ENCODE measurements at regions not wholly inside any gene's neighbourhood (a gene's known extent, or its start where the extent isn't known, plus 50 kb on each side); places are given as distances from the start of the nearest gene placed in this dataset.

DNA sequence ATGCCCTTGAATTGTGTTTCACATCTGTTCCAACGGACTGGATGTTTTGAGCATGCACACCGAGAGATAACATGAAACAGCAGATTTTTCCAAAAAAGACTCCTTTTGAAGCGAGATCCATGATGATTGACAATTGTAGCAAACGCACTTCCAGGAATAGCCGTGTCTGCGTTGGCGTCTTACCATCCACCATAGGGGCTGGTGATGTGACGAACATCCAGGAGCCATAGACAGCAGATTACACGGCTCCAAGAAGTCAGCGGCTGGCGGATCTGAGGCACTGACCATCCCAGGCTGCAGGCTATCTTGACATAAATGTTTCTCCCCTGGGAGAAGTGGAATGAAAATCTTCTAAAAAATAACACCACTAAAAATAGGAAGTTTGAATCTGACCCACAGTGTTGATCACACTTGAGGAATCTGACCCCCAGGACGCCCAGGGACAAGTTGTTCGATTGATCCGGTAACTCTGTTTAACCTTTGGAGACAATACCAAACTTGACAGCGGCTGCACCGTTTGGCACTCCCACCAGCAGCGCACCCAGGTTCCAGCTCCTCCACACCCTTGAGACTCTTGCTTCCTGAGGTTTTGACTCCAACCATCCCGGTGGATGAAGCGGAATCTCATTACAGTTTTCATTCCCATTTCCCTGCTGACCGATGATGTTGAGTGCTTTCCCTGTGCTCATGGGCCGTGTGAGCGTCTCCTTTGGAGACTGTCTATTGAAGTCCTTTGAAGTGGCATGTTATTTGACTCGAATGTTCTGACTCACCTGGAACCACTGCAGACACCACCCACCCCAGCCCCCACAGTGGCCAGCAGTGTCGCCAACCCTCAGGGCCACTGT is 140.0 kb upstream of the GPC1 start:
- DNase-seq (ENCODE audit: extremely low read depth in 1 of 2, low read depth in 1 of 2), result no peak

GRCh38 chr2:240296104-240296406 is 139.4 kb upstream of the GPC1 start:
- DNase-seq (ENCODE audit: extremely low read depth in 1 of 2, low read depth in 1 of 2), result no peak

- DNase-seq (ENCODE audit: extremely low read depth in 1 of 2, low read depth in 1 of 2), result no peak
Observed at GRCh38 chr2:240296476-240297255, 138.8 kb upstream of the GPC1 start.

- DNase-seq (ENCODE audit: extremely low read depth in 1 of 2, low read depth in 1 of 2), result no peak
Observed at GRCh38 chr2:240297256-240298116, 138.0 kb upstream of the GPC1 start.

- no peak for DNase-seq (ENCODE audit: extremely low read depth in 1 of 2, low read depth in 1 of 2)
Observed at GRCh38 chr2:240298117-240298790, 137.2 kb upstream of the GPC1 start.

DNA sequence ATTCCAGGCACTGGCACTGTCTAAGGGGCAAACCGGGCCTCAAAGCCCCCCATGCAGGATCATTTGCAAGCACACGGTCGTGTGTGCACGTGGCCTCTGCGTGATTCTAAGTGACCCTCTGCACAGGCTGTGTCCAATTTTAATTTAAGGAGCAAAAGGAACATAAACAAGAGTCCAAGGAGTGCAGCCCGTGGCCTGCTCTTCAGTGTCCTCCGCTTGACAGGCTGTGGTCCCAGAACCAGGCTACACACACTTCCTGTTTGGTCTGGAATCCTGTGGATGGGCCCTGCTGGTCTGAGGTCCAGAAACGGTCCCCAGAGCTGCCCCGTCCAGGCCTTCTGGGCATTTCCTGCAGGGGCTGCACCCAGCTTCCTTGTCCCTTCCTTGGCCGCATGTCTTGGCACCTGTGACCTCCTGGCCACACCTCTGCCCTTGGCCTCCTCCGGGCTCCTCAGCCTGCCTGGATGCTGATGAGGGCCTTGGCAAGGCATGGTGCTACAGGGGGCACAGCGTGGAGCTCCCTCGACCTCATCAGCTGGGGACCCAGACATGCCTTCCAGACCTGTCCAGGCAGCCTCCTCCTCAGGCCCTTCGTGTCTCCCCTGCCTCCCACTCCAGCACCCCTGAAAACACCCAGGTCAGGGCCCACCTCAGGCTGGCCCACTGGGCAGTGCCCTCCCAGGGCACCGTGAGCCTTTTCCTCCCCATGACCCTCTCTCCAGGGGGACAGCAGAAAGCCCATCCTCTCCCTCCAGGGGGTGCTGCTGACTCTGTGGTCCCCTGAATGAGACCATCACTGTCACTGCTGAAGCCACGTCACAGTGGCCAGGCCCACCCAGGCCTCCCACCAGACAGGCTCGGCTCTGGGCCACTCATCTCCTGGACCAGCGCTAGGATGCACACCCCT is 136.4 kb upstream of the GPC1 start:
- no peak for DNase-seq (ENCODE audit: extremely low read depth in 1 of 2, low read depth in 1 of 2)

- DNase-seq (ENCODE audit: extremely low read depth in 1 of 2, low read depth in 1 of 2), result no peak
Observed at GRCh38 chr2:240299710-240300068, 135.8 kb upstream of the GPC1 start.

GRCh38 chr2:240300261-240300821 is 135.1 kb upstream of the GPC1 start:
- no peak for DNase-seq (ENCODE audit: extremely low read depth in 1 of 2, low read depth in 1 of 2)

DNA sequence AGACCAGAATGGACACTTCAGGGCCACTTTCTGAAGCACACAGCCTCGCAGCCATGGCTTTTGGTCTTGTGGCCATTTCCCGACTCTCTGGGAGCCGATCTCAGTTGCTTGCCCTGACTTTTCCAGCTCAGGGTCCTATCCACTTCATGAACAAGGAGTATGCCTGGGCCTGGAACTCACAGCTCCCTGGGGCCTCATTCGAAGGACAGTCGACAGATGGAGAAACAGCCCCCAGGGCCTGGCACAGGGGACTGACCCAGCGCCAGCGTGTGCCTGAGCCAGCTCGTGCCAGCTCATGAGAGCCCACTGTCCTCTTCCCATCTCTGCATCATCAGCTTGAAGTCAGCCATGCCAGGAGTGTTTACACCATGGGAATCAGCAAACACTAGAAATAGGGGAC is 134.6 kb upstream of the GPC1 start:
- no peak for DNase-seq (ENCODE audit: extremely low read depth in 1 of 2, low read depth in 1 of 2)

DNA sequence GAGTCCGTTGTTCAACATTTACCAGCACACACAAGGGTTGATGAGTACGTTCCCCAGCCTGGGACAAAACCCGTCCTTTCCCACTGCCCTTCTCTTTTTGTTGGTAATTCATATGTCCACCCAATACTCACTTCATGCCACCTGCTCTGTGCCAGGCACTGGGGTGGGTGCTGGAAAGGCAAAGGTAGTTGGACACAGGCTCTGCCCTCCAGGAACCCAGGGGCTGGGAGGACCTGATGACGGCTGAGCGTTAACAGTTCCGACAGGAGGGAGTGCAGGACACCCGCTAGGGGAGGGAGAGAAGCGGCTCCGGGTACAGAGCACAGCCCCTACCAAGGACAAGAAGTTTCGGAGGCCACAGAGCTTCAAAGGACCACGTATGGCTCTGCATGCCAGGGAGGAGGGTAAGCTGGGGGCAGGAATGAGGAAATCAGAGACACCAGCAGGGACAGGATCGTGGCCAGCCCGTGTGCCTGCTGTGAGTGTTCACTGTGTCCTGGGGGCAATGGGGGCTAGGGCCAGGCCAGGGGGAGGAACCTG is 134.1 kb upstream of the GPC1 start:
- no peak for DNase-seq (ENCODE audit: extremely low read depth in 1 of 2, low read depth in 1 of 2)

DNA sequence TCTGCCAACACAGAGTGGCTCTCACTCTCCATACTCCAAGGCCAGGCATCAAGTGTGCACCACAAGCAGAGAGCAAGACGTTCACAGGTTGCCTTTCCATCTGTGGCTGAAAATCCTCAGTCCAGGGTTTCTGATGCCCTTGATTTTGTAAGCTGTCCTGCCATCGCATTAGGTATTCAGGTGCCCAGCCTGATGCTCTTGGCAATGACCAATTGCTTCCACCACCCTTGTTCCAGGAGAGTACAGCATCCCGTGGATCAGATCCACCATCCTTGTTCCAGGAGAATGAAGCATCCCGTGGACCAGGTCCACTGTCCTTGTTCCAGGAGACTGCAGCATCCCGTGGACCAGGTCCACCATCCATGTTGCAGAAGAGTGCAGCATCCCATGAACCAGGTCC is 133.4 kb upstream of the GPC1 start:
- DNase-seq (ENCODE audit: extremely low read depth in 1 of 2, low read depth in 1 of 2), result no peak

DNA sequence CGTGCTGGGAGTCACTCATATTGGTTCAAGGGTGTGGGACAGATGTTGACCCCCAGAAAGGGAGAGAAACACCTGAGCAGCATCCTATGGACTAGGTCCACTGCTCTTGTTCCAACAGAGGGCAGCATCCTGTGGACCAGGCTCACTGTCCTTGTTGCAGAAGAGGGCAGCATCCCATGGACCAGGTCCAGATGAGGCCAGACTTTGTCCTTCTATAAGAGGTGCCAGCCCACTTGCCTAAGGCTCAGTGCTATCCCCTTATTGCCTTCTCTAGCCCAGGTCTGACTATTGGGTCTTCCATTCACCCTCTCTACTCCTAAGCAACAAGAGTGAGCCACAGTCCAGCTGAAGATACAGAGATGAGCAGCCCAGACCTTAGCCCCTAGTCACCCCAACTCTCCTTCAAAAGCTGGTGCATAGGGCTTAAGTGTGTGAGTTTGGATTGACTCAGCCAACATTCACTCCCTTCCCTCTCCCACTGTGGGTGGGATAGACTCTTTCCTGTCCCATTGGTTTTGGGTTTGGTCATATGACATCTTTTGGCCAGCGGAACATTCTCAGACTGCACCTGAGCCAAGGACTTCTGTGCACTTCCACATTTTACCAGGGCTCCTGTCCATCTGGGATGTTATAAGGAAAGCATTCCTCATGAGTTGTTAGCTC is 132.4 kb upstream of the GPC1 start:
- no peak for DNase-seq (ENCODE audit: extremely low read depth in 1 of 2, low read depth in 1 of 2)

- no peak for DNase-seq (ENCODE audit: extremely low read depth in 1 of 2, low read depth in 1 of 2)
Observed at GRCh38 chr2:240303896-240304745, 131.3 kb upstream of the GPC1 start.

GRCh38 chr2:240304746-240305161 is 130.7 kb upstream of the GPC1 start:
- DNase-seq (ENCODE audit: extremely low read depth in 1 of 2, low read depth in 1 of 2), result no peak

DNA sequence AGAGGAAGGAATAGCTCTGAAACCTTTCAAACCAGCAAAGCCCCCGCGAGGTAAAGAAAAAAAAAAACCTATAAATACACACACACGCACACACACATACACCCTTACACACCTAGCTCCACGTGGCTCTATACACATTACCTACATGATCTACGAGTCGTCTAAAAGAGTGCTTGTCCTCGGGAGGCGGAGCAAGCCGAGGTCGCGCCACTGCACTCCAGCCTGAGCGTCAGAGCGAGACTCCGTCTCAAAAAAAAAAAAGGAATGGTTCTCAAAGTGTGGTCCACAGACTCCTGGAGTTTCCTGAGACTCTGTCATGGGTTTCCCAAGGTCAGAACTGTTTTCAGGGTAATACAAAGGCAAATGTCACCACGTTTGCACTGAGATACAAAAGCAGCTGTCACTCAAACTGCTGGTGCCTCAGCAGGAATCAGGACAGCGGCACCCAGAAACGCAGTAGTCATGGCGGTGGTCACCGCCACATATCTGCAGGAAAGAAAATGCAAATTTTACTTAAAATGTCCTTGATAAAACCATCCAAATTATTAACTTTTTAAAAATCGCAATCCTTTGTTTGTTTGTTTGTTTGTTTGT is 130.0 kb upstream of the GPC1 start:
- no peak for DNase-seq (ENCODE audit: extremely low read depth in 1 of 2, low read depth in 1 of 2)

DNA sequence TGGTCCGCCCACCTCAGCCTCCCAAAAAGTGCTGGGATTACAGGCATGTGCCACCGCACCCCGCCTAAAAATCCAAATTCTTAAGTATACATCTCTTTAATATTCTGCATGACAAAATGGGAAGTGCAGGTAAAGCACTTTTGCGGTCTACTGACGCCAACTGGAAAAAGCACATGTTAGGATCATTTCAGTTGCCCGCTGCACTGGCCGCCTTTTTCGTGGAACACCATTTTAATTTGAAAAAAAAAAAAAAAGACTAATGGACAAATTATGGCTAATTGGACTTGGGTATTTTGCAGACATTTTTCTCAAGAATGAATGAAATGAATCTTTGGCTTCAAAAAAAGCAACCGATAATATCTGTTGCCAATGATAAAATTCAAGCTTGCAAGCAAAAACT is 129.3 kb upstream of the GPC1 start:
- no peak for DNase-seq (ENCODE audit: extremely low read depth in 1 of 2, low read depth in 1 of 2)

- no peak for DNase-seq (ENCODE audit: extremely low read depth in 1 of 2, low read depth in 1 of 2)
Observed at GRCh38 chr2:240308111-240308651, 127.3 kb upstream of the GPC1 start.

Measured in activated CD8-positive, alpha-beta memory T cell treated with anti-CD3 and anti-CD28 coated beads for 1 hour (primary cell).